Colon (tissue), 2 donors: ENCODE measurements at regions not wholly inside any gene's neighbourhood (a gene's known extent, or its start where the extent isn't known, plus 50 kb on each side); places are given as distances from the start of the nearest gene placed in this dataset.
"Not testable (repeated sequence)": the region's sequence is repeated elsewhere in the genome, so short reads cannot be mapped to it uniquely, and the experiment has no call there.

ENCODE experiments used
- FAIRE-seq: peaks from 2 replicates; lab custom pipeline; 2012; peaks lifted over from hg19 to GRCh38; lab: Jason Lieb, UNC
- donor health status: control.
- donor health status: control.

GRCh38 chr11:23564370-23564769 is 704.1 kb upstream of the CCDC179 start:
- FAIRE-seq = no peak

GRCh38 chr11:23569134-23569533 is 708.9 kb upstream of the CCDC179 start:
- no peak for FAIRE-seq

- no peak for FAIRE-seq
These were observed 709.3 kb upstream of the CCDC179 start for GRCh38 chr11:23569547-23569946.

GRCh38 chr11:23570828-23571227 is 710.6 kb upstream of the CCDC179 start:
- no peak for FAIRE-seq

- no peak for FAIRE-seq
These were observed 713.2 kb upstream of the CCDC179 start for GRCh38 chr11:23573429-23573828.

GRCh38 chr11:23574149-23574548 is 713.9 kb upstream of the CCDC179 start:
- no peak for FAIRE-seq

GRCh38 chr11:23577296-23577695 is 717.0 kb upstream of the CCDC179 start:
- FAIRE-seq = no peak

GRCh38 chr11:23585416-23586104 is 725.3 kb upstream of the CCDC179 start:
- no peak for FAIRE-seq

- no peak for FAIRE-seq
These were observed 725.9 kb upstream of the CCDC179 start for GRCh38 chr11:23586173-23586572.

GRCh38 chr11:23590596-23591308 is 730.5 kb upstream of the CCDC179 start:
- no peak for FAIRE-seq

- FAIRE-seq = no peak
These were observed 734.5 kb upstream of the CCDC179 start for GRCh38 chr11:23594755-23595154.

- FAIRE-seq = no peak
These were observed 744.7 kb upstream of the CCDC179 start for GRCh38 chr11:23604966-23605365.

- no peak for FAIRE-seq
These were observed 745.9 kb upstream of the CCDC179 start for GRCh38 chr11:23606191-23606590.

GRCh38 chr11:23611726-23612125 is 751.5 kb upstream of the CCDC179 start:
- no peak for FAIRE-seq

GRCh38 chr11:23620617-23621016 is 760.3 kb upstream of the CCDC179 start:
- no peak for FAIRE-seq

GRCh38 chr11:23632293-23632692 is 772.0 kb upstream of the CCDC179 start:
- no peak for FAIRE-seq

- FAIRE-seq = no peak
These were observed 784.2 kb upstream of the CCDC179 start for GRCh38 chr11:23644443-23644842.

GRCh38 chr11:23652336-23652735 is 792.1 kb upstream of the CCDC179 start:
- not testable (repeated sequence) for FAIRE-seq

GRCh38 chr11:23653071-23653675 is 792.9 kb upstream of the CCDC179 start:
- no peak for FAIRE-seq

- FAIRE-seq = no peak
These were observed 808.0 kb upstream of the CCDC179 start for GRCh38 chr11:23668324-23668723.

- no peak for FAIRE-seq
These were observed 813.1 kb upstream of the CCDC179 start for GRCh38 chr11:23673366-23673765.

GRCh38 chr11:23674866-23675265 is 814.6 kb upstream of the CCDC179 start:
- FAIRE-seq = no peak

GRCh38 chr11:23679041-23679440 is 817.8 kb upstream of the LUZP2 start:
- FAIRE-seq = no peak
